T-helper 2 cell treated with Interferon-gamma antibody and Interleukin-4, amounts not matched to agents 5 μg/mL and 100 μg/mL, for 36 hours (primary cell): ENCODE measurements at regions not wholly inside any gene's neighbourhood (a gene's known extent, or its start where the extent isn't known, plus 50 kb on each side); places are given as distances from the start of the nearest gene placed in this dataset.
"Not testable (repeated sequence)": the region's sequence is repeated elsewhere in the genome, so short reads cannot be mapped to it uniquely, and the experiment has no call there.

Experiments used
- DNase-seq: peaks from one replicate; pipeline ENCODE4 v3.0.0; 2021; ENCODE audit warnings: low spot score
- H3K27ac Mint-ChIP-seq: one replicate; pipeline ENCODE4 v1.8.0; 2021; ENCODE audit warnings: mild to moderate bottlenecking, mixed read lengths
- H3K27me3 Mint-ChIP-seq: one replicate; pipeline ENCODE4 v1.8.0; 2021; ENCODE audit warnings: low read depth, mixed read lengths
- H3K36me3 Mint-ChIP-seq: one replicate; pipeline ENCODE4 v1.8.0; 2021; ENCODE audit warnings: low read depth, mixed read lengths
- H3K4me1 Mint-ChIP-seq: one replicate; pipeline ENCODE4 v1.8.0; 2021; ENCODE audit warnings: low read depth, mixed read lengths
- H3K4me3 Mint-ChIP-seq: one replicate; pipeline ENCODE4 v1.8.0; 2022; ENCODE audit warnings: mild to moderate bottlenecking, moderate library complexity, mixed read lengths
- H3K9me3 Mint-ChIP-seq: one replicate; pipeline ENCODE4 v1.8.0; 2021; ENCODE audit warnings: mixed read lengths

DNA sequence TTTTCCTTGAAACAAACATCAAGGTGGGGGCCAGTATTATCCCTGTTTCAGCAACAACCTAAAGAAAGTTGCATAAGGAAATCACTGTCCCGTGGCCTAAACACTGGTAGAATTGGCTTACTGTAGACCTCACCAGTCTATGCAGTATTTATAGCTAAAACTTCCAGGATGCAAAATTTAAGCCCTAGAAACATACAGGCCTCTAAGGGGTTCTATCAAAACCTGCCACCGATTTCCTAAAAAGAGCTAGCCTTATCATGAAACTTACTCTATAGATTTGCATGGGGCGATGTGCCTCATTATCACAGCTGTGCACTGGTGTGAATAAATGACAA lies 84.3 kb upstream of the FOXQ1 start:
- H3K36me3 Mint-ChIP-seq = no peaks in the 10 kb centered on the region
- H3K27ac Mint-ChIP-seq = no peak overlapping the region
- H3K4me1 Mint-ChIP-seq = no peaks in the 10 kb centered on the region
- no peak overlapping the region for H3K4me3 Mint-ChIP-seq
- no peak for DNase-seq
- no peaks in the 10 kb centered on the region for H3K9me3 Mint-ChIP-seq
- H3K27me3 Mint-ChIP-seq = no peaks in the 10 kb centered on the region

DNA sequence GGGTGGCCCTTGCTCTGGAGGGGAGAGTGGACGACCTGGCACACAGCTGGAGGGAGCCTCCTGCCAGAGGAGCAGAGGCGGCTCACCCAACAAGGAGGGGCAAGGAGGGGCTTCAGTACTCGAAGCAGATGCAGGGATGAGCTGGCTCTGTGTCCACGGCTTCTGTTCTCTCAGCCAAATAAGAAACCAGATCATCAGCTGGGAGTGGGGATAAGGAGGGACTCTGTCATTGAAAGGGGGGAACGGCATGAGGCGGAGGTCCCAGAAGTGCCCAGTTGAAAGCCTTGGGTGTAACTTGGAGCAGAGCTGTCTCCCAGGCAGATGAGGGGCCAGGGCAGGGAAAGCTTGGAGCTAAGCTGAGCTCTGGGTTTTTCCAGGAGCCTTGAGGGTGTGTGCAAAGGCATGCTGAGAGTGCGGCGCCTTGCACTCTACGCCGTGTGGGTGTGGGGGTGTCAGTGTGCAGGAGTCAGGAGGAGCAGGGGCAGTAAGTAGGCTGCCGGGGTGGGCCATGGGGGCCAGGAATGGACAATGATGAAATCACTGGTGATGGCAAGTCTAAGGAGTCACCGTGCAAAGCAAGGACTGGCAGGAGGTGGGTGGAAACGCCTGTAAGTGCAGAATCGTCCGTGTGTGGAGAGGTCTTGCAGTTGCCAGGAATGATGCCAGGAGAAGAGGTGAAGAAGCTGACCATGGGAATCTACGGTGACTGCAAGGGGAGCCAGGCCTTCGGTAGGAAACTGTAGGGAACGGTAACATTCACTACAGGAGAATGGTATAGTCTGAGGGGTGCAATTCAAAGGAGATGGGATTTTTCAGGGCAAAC lies 85.4 kb upstream of the FOXQ1 start:
- H3K4me3 Mint-ChIP-seq = no peak overlapping the region
- no peaks in the 10 kb centered on the region for H3K36me3 Mint-ChIP-seq
- no peaks in the 10 kb centered on the region for H3K4me1 Mint-ChIP-seq
- H3K9me3 Mint-ChIP-seq = no peaks in the 10 kb centered on the region
- no peaks in the 10 kb centered on the region for H3K27me3 Mint-ChIP-seq
- DNase-seq = no peak
- no peak overlapping the region for H3K27ac Mint-ChIP-seq

DNA sequence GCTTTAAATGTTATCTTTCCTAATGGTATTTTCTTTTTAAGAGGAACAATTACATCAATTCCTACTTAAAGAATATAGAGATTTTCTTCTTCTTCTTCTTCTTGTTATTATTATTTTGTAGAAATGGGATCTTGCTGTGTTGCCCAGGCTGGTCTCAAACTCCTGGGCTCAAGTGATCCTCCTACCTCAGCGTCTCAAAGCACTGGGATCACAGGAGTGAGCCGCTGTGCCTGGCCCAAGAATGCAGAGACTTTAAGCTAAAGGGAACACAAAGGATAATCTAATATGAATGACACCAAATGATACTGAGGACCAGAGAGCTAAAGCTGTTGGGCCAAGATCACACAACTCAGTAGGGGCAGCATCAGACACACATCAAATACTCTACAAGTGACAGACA lies 87.4 kb upstream of the FOXQ1 start:
- Mint-ChIP-seq H3K4me3 (no peak overlapping the region), H3K27me3 (peaks cover 5% of the 10 kb centered on the region), H3K4me1 (no peaks in the 10 kb centered on the region), H3K9me3 (no peaks in the 10 kb centered on the region), H3K36me3 (no peaks in the 10 kb centered on the region), H3K27ac (no peak overlapping the region)
- DNase-seq = no peak

DNA sequence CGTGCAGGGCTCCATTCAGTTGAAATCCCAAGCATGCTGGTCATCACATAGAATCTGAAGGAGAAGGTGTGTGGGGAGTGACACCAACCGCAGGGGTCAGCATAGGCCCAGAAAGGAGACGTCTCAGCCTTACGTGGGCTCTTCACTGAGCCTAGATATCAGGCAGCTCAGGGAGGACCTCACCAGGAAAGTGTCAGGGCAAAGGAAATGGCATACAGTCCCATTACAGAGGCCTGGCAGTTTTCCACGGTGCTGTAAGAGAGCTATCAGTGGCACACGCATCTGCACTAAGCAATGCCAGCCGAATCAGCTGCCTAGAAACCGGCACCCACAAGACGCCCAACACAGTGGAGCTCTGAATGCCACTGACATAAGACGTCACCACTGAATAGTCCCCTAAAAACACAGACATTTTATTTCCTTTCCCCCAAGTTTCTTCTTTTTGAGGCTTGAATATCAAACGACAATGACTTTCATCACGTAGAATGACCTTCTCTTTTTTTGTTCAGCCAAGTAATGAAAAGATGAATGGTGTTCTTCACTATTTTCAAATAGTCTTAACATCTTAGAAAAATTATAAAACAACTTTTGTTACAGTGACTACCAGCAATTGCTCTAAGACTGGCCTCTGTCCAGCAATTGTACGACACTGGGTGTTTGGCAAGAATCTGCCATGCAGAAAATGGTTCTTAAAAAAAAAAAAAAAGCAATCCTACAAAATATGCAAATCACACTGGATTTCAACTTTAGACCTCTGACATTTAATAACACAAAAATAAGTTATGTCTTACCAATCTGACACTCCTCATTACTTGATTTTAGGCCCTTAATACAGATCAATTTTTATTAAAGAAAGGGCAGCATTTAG lies 88.9 kb upstream of the FOXQ1 start:
- no peaks in the 10 kb centered on the region for H3K4me1 Mint-ChIP-seq
- H3K9me3 Mint-ChIP-seq = no peaks in the 10 kb centered on the region
- peaks cover 5% of the 10 kb centered on the region for H3K27me3 Mint-ChIP-seq
- no peak overlapping the region for H3K27ac Mint-ChIP-seq
- H3K4me3 Mint-ChIP-seq = no peak overlapping the region
- no peak for DNase-seq
- no peaks in the 10 kb centered on the region for H3K36me3 Mint-ChIP-seq

DNA sequence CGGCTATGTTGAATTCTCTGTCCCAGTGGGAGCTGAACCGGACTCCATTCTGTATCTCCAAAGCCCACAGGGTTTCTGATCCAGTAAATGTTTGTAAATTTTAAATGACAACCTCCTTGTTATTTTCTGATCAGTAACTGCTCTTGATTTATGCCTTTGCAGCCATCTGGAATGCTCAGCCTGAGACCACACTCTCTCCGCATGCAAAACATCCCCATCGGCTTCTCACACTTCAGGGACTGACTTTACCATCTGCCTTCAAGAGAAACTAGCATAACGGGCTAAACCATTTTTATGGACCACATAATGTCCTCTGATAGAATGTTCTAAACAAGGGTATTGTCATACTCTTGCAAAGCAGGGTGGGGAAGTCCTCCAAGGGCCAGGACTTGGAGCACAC lies 94.5 kb upstream of the FOXQ1 start:
- no peak for DNase-seq
- H3K36me3 Mint-ChIP-seq = no peaks in the 10 kb centered on the region
- H3K4me1 Mint-ChIP-seq = no peaks in the 10 kb centered on the region
- no peak overlapping the region for H3K4me3 Mint-ChIP-seq
- H3K9me3 Mint-ChIP-seq = no peaks in the 10 kb centered on the region
- H3K27ac Mint-ChIP-seq = no peak overlapping the region
- H3K27me3 Mint-ChIP-seq = peaks cover 6% of the 10 kb centered on the region

DNA sequence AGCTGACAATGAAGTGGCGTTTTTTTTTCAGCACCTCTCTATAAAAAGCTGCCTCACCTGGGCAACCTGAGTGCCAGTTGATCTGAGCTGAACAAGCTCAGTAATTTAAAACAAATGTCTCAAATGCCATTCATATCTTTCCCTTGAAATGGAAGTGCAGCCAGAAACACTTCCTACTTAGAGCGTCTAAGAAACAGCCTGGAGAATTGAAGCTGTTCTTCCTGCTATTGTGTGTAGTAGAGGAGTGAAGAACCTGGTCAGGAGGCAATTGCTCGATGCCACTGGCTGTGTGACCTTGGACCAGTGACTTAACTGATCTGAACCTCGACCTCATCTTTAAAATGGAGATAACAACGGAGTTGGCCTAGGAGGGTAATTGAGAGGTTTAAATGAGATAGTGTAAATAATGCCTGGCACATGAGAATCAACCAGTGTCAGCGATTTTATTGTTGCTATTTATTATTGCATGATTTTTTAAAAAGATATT lies 95.4 kb upstream of the FOXQ1 start:
- Mint-ChIP-seq H3K36me3 (no peaks in the 10 kb centered on the region), H3K9me3 (no peaks in the 10 kb centered on the region), H3K27me3 (peaks cover 8% of the 10 kb centered on the region), H3K4me3 (no peak overlapping the region), H3K4me1 (no peaks in the 10 kb centered on the region), H3K27ac (no peak overlapping the region)
- no peak for DNase-seq

DNA sequence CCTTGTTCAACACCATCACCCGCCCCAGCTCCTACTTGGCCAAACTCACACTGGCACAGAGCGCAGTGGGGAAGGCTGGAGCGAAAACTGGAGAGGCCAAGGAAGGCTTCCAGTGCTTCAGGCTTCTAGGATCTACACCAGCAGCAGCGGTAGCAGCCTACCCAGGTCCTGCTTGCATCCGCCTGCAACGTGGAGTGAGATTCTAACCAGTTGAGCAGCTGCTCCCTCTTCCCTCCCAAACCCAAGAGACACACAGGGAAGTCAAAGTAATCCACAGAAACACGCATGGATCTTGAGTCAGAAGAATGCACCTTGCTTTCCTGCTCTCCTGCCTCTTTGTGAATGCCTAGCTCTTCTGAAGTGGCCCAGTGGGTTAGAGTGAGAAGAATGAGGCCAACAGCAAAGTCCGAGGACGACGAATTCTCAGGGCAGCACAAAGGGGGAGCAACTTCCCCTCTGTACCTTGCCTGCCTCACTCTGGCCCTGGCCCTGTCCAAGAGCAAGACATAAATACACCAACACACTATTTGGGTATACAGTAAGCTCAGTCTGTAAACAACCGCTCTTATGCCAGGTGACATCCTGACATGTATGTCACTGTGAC lies 95.9 kb upstream of the FOXQ1 start:
- Mint-ChIP-seq H3K27ac (no peak overlapping the region), H3K27me3 (peaks cover 8% of the 10 kb centered on the region), H3K9me3 (no peaks in the 10 kb centered on the region), H3K4me1 (no peaks in the 10 kb centered on the region), H3K36me3 (no peaks in the 10 kb centered on the region), H3K4me3 (no peak overlapping the region)
- DNase-seq = no peak

DNA sequence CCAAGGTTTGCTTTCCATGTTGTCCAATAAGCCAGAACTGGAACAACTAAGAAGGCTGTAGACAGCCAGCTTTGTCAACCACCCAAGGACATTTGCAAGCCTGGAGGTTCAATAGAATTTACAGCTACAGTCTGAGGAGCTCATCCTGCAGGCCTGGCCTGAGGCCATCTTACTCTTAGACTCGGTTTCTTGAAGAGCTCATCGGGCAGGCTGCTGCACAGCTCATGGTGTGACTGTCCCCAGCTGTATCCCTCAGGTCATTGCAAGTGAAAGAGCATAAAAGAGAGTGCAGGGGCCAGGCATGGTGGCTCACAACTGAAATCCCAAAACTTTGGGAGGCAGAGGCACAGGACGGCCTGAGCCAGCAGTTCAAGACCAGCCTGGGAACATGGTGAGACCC lies 96.9 kb upstream of the FOXQ1 start:
- H3K4me3 Mint-ChIP-seq = no peak overlapping the region
- peaks cover 6% of the 10 kb centered on the region for H3K27me3 Mint-ChIP-seq
- H3K36me3 Mint-ChIP-seq = no peaks in the 10 kb centered on the region
- no peaks in the 10 kb centered on the region for H3K9me3 Mint-ChIP-seq
- H3K27ac Mint-ChIP-seq = no peak overlapping the region
- DNase-seq = no peak
- H3K4me1 Mint-ChIP-seq = no peaks in the 10 kb centered on the region

DNA sequence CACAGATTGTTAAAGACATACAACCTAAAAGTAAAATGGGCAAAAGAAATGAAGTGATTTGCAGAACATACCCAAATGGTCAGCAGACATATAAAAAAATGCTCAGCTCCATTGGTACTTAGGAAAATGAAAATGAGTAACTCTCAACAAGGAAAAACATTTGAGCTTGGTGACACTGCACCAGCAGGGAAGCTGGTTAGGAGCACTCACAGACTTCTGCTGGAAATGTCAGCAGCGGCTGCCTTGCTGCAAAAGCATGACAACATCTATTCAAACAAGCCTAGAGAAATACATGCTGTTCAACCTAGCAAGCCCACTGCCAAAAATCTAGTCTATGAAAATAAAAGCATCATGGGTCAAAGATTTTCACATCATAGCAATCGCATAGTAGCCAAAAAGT lies 99.0 kb upstream of the FOXQ1 start:
- H3K4me3 Mint-ChIP-seq = no peak overlapping the region

DNA sequence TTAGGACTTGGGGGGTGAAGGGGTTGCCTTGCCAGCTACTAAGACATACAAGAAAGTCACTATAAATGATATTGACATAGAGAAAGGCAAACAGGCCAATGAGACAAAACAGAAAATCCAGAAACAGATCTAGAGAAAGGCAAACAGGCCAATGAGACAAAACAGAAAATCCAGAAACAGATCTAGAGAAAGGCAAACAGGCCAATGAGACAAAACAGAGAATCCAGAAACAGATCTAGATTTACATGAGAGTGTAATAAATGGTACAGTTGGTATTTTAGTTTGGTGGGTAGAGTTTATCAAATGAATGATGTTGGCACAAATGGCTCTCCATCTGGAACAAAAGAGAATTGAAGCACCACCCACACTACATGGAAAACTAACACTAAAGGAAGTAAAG lies 99.8 kb upstream of the FOXQ1 start:
- not testable (repeated sequence) for H3K4me1 Mint-ChIP-seq, H3K27ac Mint-ChIP-seq, H3K36me3 Mint-ChIP-seq, DNase-seq, H3K27me3 Mint-ChIP-seq, H3K9me3 Mint-ChIP-seq, H3K4me3 Mint-ChIP-seq

More for the DNA sequence above, 99.0 kb upstream of the FOXQ1 start:
- DNase-seq = no peak
- H3K27me3 Mint-ChIP-seq = peaks cover 3% of the 10 kb centered on the region
- H3K36me3 Mint-ChIP-seq = no peaks in the 10 kb centered on the region
- no peaks in the 10 kb centered on the region for H3K4me1 Mint-ChIP-seq
- no peaks in the 10 kb centered on the region for H3K9me3 Mint-ChIP-seq
- no peak overlapping the region for H3K27ac Mint-ChIP-seq

DNA sequence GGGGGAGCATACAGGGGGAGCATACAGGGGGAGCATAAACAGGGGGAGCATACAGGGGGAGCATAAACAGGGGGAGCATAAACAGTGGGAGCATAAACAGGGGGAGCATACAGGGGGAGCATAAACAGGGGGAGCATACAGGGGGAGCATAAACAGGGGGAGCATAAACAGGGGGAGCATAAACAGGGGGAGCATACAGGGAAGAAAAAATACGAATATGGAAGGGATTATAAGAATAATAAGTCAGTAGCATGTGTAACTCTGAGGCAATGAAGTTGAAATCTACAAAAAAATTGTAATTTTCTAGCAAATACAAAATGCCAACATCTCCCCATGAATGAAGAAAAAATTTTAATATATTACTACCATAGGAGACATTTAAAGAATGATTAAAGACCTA lies 101.3 kb upstream of the FOXQ1 start:
- H3K36me3 Mint-ChIP-seq = not testable (repeated sequence)

DNA sequence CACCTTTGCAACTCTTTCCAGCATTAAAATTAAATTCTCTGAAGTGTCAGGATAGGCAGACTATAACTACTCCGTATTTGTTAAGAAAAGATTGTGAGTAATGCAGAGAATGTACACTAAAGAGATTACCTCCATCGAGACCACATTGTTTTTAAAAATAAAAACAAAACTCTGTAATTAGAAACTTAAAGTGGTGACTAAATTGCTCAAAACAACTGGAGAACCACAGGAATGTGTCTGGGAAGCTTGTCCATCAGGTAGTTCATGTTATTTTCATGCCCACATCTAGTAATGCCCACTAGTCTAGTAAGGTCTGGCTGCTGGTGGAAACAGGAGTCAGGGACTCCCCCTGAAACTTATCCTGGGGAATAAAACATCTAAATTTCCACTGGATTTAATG lies 103.0 kb upstream of the FOXQ1 start:
- DNase-seq = no peak
- Mint-ChIP-seq H3K27ac (no peak overlapping the region), H3K4me1 (no peaks in the 10 kb centered on the region), H3K36me3 (no peaks in the 10 kb centered on the region), H3K27me3 (peaks cover 3% of the 10 kb centered on the region), H3K4me3 (no peak overlapping the region), H3K9me3 (no peaks in the 10 kb centered on the region)

More for the DNA sequence above, 101.3 kb upstream of the FOXQ1 start:
- H3K27ac Mint-ChIP-seq, H3K4me1 Mint-ChIP-seq, H3K9me3 Mint-ChIP-seq, DNase-seq, H3K4me3 Mint-ChIP-seq, H3K27me3 Mint-ChIP-seq: not testable (repeated sequence)

DNA sequence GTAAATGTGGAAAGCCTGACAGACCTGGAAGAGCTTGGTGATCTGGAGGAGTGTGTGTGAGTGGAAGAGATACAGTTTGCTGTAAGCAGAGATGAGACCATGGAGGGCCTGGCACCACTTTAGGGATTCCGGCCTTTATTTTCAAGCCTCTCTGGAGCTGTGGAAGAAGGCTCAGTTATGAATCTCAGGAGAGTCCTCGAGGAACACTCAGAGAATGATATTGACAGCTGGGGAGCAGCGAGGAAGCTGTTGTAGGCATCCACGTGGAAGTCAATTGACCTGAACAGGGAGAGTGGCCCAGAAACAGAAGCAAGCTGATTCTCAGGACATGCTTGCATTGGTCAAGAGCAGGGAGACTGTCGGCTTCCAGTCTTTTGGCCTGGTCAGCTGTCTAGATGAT lies 108.4 kb upstream of the FOXQ1 start:
- H3K4me3 Mint-ChIP-seq = no peak overlapping the region
- H3K27me3 Mint-ChIP-seq = no peaks in the 10 kb centered on the region
- H3K36me3 Mint-ChIP-seq = no peaks in the 10 kb centered on the region
- no peak for DNase-seq
- no peaks in the 10 kb centered on the region for H3K9me3 Mint-ChIP-seq
- no peaks in the 10 kb centered on the region for H3K4me1 Mint-ChIP-seq
- H3K27ac Mint-ChIP-seq = no peak overlapping the region

DNA sequence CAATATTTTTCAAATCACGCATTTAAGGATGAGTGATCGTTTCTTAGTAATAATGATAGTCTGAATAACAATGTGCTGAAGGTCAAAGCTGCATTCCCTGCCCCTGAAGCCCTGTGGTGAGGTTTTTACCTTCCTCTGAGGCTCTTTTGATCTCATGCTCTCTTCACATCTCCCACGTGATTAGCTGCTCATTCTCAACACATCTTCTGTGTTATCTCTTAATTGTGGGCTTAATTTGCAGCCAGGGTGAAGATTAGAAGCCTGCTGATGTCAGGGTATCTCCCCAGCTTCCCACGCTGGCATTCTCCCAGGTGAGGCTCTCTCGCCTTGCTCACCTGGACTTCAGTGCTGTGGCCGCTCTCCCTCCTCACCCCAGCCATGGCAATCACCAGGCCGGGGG lies 109.7 kb upstream of the FOXQ1 start:
- H3K4me1 Mint-ChIP-seq = no peaks in the 10 kb centered on the region
- no peaks in the 10 kb centered on the region for H3K36me3 Mint-ChIP-seq
- no peaks in the 10 kb centered on the region for H3K9me3 Mint-ChIP-seq
- no peak overlapping the region for H3K27ac Mint-ChIP-seq
- H3K4me3 Mint-ChIP-seq = no peak overlapping the region
- no peaks in the 10 kb centered on the region for H3K27me3 Mint-ChIP-seq
- DNase-seq = no peak
